WTC11 (cell line): ENCODE measurements at regions not wholly inside any gene's neighbourhood (a gene's known extent, or its start where the extent isn't known, plus 50 kb on each side); places are given as distances from the start of the nearest gene placed in this dataset.

Experiments
- ATAC-seq: fragments of 200-7000 bp; cut with Tn5 transposase; 2 replicates; pipeline ENCODE4 v1.10.0; 2021; ENCODE audit warnings: mild to moderate bottlenecking, moderate library complexity
- CTCF ChIA-PET: fragments of 300-600 bp; sonication (Branson Sonifier 250); formaldehyde crosslinking; loops from one replicate; lab custom pipeline; 2021; ENCODE audit warnings: antibody characterized with exemption; lab: Charles Lee
- POLR2A ChIA-PET: fragments of 350-600 bp; sonication (Branson Sonifier 250); formaldehyde crosslinking; loops from one replicate; lab custom pipeline; 2021; ENCODE audit warnings: antibody characterized with exemption; lab: Charles Lee
- DNase-seq: peaks from one replicate; pipeline ENCODE4 v3.0.0; 2021; ENCODE audit warnings: low spot score
- H3K27ac Mint-ChIP-seq: 2 replicates; pipeline ENCODE4 v1.8.0; 2021; ENCODE audit warnings: mixed read lengths
- H3K27me3 Mint-ChIP-seq: 2 replicates; pipeline ENCODE4 v1.8.0; 2021; ENCODE audit warnings: low read depth, mild to moderate bottlenecking, moderate library complexity, mixed read lengths
- H3K36me3 Mint-ChIP-seq: 2 replicates; pipeline ENCODE4 v1.8.0; 2021; ENCODE audit warnings: mixed read lengths
- H3K4me1 Mint-ChIP-seq: 2 replicates; pipeline ENCODE4 v1.8.0; 2022; ENCODE audit warnings: mixed read lengths
- H3K4me3 Mint-ChIP-seq: 2 replicates; pipeline ENCODE4 v1.8.0; 2021; ENCODE audit warnings: mild to moderate bottlenecking, moderate library complexity, mixed read lengths
- H3K9me3 Mint-ChIP-seq: 2 replicates; pipeline ENCODE4 v1.8.0; 2021; ENCODE audit warnings: mixed read lengths
- AFF4 ChIP-seq: sonication (generic); formaldehyde crosslinking; IDR thresholded peaks from 2 replicates; pipeline ENCODE4 v1.8.1; 2023; ENCODE audit warnings: mild to moderate bottlenecking, missing genetic modification reagents, borderline replicate concordance
- CDX4 ChIP-seq: fragments of 250-450 bp; sonication (Bioruptor Pico); IDR thresholded peaks from 2 replicates; pipeline ENCODE4 v1.9.0; 2021; ENCODE audit warnings: moderate library complexity, mild to moderate bottlenecking, inconsistent platforms, borderline replicate concordance
- E2F1 ChIP-seq: sonication (generic); formaldehyde crosslinking; IDR thresholded peaks from 2 replicates; pipeline ENCODE4 v1.8.0; 2022; ENCODE audit warnings: mild to moderate bottlenecking, missing genetic modification reagents
- ERG ChIP-seq: fragments of 250-450 bp; sonication (Bioruptor Pico); IDR thresholded peaks from 2 replicates; pipeline ENCODE4 v1.8.0; 2021; ENCODE audit warnings: mild to moderate bottlenecking
- ETV6 ChIP-seq: sonication (generic); formaldehyde crosslinking; IDR thresholded peaks from 2 replicates; pipeline ENCODE4 v1.8.1; 2022; ENCODE audit warnings: mild to moderate bottlenecking, missing genetic modification reagents
- FOXJ3 ChIP-seq: sonication (generic); formaldehyde crosslinking; IDR thresholded peaks from 2 replicates; pipeline ENCODE4 v1.9.0; 2021; ENCODE audit warnings: missing genetic modification reagents, mild to moderate bottlenecking, borderline replicate concordance
- FOXK1 ChIP-seq: sonication (generic); formaldehyde crosslinking; IDR thresholded peaks from 2 replicates; pipeline ENCODE4 v1.8.0; 2022; ENCODE audit warnings: mild to moderate bottlenecking, moderate library complexity, missing genetic modification reagents
- FOXP4 ChIP-seq: sonication (generic); formaldehyde crosslinking; IDR thresholded peaks from 2 replicates; pipeline ENCODE4 v1.8.0; 2022; ENCODE audit warnings: mild to moderate bottlenecking, missing genetic modification reagents
- GABPB1 ChIP-seq: sonication (generic); formaldehyde crosslinking; IDR thresholded peaks from 2 replicates; pipeline ENCODE4 v1.8.1; 2023; ENCODE audit warnings: mild to moderate bottlenecking, missing genetic modification reagents
- GTF2I ChIP-seq: fragments of 250-450 bp; sonication (Bioruptor Pico); conservative IDR thresholded peaks from 2 replicates; pipeline ENCODE4 v1.4.0; 2021; ENCODE audit warnings: mild to moderate bottlenecking
- NFYB ChIP-seq: sonication (generic); formaldehyde crosslinking; conservative IDR thresholded peaks from 2 replicates; pipeline ENCODE4 v1.8.0; 2022; ENCODE audit warnings: low read depth, missing genetic modification reagents
- PREB ChIP-seq: sonication (generic); formaldehyde crosslinking; IDR thresholded peaks from 2 replicates; pipeline ENCODE4 v1.8.1; 2022; ENCODE audit warnings: mild to moderate bottlenecking, missing genetic modification reagents, moderate library complexity, borderline replicate concordance
- SMAD4 ChIP-seq: sonication (generic); formaldehyde crosslinking; IDR thresholded peaks from 2 replicates; pipeline ENCODE4 v1.8.0; 2022; ENCODE audit warnings: mild to moderate bottlenecking, missing genetic modification reagents
- TEAD4 ChIP-seq: sonication (generic); formaldehyde crosslinking; IDR thresholded peaks from 2 replicates; pipeline ENCODE4 v1.8.0; 2022; ENCODE audit warnings: mild to moderate bottlenecking, missing genetic modification reagents
- USF1 ChIP-seq: sonication (generic); formaldehyde crosslinking; IDR thresholded peaks from 2 replicates; pipeline ENCODE4 v1.8.0; 2022; ENCODE audit warnings: mild to moderate bottlenecking, missing genetic modification reagents
- ZNF219 ChIP-seq: sonication (generic); formaldehyde crosslinking; IDR thresholded peaks from 2 replicates; pipeline ENCODE4 v1.8.0; 2023; ENCODE audit warnings: missing genetic modification reagents, mild to moderate bottlenecking, borderline replicate concordance
- ZNF281 ChIP-seq: sonication (generic); formaldehyde crosslinking; IDR thresholded peaks from 2 replicates; pipeline ENCODE4 v1.8.0; 2023; ENCODE audit warnings: mild to moderate bottlenecking, missing genetic modification reagents

GRCh38 chr14:47959740-47960139 lies 284.3 kb upstream of the MDGA2 start:
- ChIA-PET CTCF (no interaction called here), POLR2A (no interaction called here)
- ATAC-seq (no peak), DNase-seq (no peak)
- Mint-ChIP-seq H3K9me3 (peaks cover 19% of the 10 kb centered on the region), H3K36me3 (no peaks in the 10 kb centered on the region), H3K27me3 (no peaks in the 10 kb centered on the region; the same call in 1 of the 2 replicates), H3K4me3 (no peak overlapping the region), H3K4me1 (peaks cover 11% of the 10 kb centered on the region), H3K27ac (no peak overlapping the region)
- no peak for TF ChIP-seq AFF4
- TF ChIP-seq NFYB (CRISPR knock-in tag), result no peak
- TF ChIP-seq FOXP4, result no peak
- TF ChIP-seq PREB, result no peak
- TF ChIP-seq ZNF281 (CRISPR knock-in tag), result no peak
- TF ChIP-seq ZNF219, result no peak
- TF ChIP-seq TEAD4 (CRISPR knock-in tag), result no peak
- no peak for TF ChIP-seq E2F1 (CRISPR knock-in tag)
- TF ChIP-seq SMAD4, result no peak
- no peak for TF ChIP-seq GABPB1 (CRISPR knock-in tag)
- TF ChIP-seq FOXK1 (CRISPR knock-in tag), result no peak
- TF ChIP-seq FOXJ3 (CRISPR knock-in tag), result no peak

GRCh38 chr14:47949006-47949405 lies 273.6 kb upstream of the MDGA2 start:
- peak; percentile 80 for ATAC-seq
- no peaks in the 10 kb centered on the region for H3K36me3 Mint-ChIP-seq
- peaks cover 15% of the 10 kb centered on the region for H3K9me3 Mint-ChIP-seq
- POLR2A ChIA-PET, result no interaction called here
- CTCF ChIA-PET, result no interaction called here
- peak; percentile 18 for DNase-seq
- H3K27ac Mint-ChIP-seq, result no peak overlapping the region
- H3K27me3 Mint-ChIP-seq, result no peaks in the 10 kb centered on the region
- no peak overlapping the region for H3K4me3 Mint-ChIP-seq
- no peak for TF ChIP-seq ETV6 (CRISPR knock-in tag)
- no peak for TF ChIP-seq USF1 (CRISPR knock-in tag)
- no peak for TF ChIP-seq ERG (CRISPR knock-in tag)
- no peak for TF ChIP-seq GTF2I (CRISPR knock-in tag)
- TF ChIP-seq FOXK1 (CRISPR knock-in tag), result no peak
- TF ChIP-seq CDX4 (CRISPR knock-in tag), result no peak
- no peaks in the 10 kb centered on the region for H3K4me1 Mint-ChIP-seq
